Stromal cell of bone marrow (primary cell): ENCODE measurements at regions not wholly inside any gene's neighbourhood (a gene's known extent, or its start where the extent isn't known, plus 50 kb on each side); places are given as distances from the start of the nearest gene placed in this dataset.

ENCODE experiments used
- DNase-seq: peaks from one replicate; pipeline ENCODE4 v3.0.0-alpha.2; 2012; ENCODE audit warnings: low read depth

GRCh38 chr13:30126903-30127428, 180.4 kb downstream of the KATNAL1 start:
- DNase-seq: no peak

GRCh38 chr13:30125422-30126073, 181.8 kb downstream of the KATNAL1 start:
- peak; percentile 81 for DNase-seq

- DNase-seq: no peak
Observed at GRCh38 chr13:30124131-30124768, 183.1 kb downstream of the KATNAL1 start.

- DNase-seq: no peak
Observed at GRCh38 chr13:30123575-30123974, 183.8 kb downstream of the KATNAL1 start.

DNA sequence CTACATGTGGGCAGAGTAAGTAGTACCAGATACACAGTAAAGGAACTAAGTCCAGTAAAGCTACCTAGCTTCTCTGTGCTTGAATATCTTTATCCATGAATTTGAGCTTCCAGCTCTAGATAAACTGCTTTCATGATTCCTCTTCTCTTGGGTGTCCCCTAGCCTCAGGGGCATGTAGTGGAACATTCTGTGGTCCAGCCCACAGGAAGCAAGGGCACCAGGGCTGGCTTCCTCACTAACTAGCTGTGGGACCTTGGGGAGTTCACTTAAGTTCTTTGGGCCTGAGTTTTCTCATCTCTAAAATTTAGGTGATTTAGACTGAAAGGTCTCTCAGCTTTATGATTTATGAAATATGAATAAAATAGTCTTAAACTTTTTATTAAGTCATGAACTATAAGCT, 185.7 kb downstream of the KATNAL1 start:
- no peak for DNase-seq

- no peak for DNase-seq
Observed at GRCh38 chr13:30121244-30121643, 186.1 kb downstream of the KATNAL1 start.

- no peak for DNase-seq
Observed at GRCh38 chr13:30120133-30120822, 187.1 kb downstream of the KATNAL1 start.

DNA sequence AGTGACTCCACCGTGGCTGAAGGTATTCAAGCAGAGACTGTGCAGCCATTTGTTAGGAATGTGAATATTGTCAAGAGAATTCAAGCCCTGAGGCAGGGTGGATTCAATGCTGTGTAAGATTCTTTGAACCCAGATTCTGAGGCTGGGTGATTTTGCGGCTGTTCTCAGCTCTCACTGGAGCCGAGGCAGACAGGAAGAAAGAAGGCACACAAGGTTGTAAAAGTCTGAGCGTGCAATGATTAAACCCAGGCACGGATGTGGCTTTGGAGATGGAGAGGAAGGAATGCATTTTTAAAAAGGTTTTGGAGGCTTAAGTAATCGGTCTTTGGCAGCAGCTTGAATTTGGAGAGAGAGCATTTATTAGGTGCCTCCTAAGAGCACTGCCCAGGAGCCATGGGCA, 187.9 kb downstream of the KATNAL1 start:
- peak; percentile 67 for DNase-seq

GRCh38 chr13:30116379-30116778, 191.0 kb downstream of the KATNAL1 start:
- no peak for DNase-seq

- no peak for DNase-seq
Observed at GRCh38 chr13:30115257-30115600, 192.1 kb downstream of the KATNAL1 start.

DNA sequence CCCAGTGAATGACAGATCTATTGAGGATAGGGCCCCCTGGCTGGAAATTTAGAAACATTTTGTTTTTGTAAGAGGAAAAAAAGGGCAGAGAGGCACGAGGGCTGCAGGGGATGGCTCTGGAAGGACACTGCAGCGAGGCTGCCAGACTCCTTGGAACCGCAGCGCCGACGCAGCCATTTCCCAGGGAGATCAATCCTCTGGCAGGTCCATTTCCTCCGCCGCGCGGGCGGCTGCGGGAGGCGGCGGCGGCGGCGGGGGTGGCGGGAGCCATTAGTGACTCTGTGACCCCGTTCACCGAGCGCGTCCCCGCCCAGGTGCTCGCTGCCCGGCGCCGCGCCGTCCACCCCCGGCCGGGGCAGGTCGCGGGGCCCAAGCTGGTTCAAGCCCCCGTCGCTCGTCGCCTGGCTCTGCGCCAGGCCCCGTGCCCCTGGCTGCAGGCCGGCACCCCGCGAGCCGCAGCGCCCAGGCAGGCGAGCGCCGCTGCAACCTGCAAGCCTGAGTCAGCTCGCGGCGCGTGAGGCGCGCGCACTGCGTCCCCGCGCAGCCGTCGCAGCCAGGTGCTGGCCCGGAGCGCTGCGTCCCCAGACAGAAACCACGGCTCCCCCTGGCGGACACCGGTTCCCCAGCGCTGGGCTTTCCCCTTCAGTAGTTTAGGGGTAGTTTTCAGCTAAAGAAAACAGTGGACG, 192.6 kb downstream of the KATNAL1 start:
- DNase-seq: no peak

GRCh38 chr13:30113983-30114570, 193.3 kb downstream of the KATNAL1 start:
- DNase-seq: no peak

- no peak for DNase-seq
Observed at GRCh38 chr13:30113551-30113950, 193.8 kb downstream of the KATNAL1 start.

DNA sequence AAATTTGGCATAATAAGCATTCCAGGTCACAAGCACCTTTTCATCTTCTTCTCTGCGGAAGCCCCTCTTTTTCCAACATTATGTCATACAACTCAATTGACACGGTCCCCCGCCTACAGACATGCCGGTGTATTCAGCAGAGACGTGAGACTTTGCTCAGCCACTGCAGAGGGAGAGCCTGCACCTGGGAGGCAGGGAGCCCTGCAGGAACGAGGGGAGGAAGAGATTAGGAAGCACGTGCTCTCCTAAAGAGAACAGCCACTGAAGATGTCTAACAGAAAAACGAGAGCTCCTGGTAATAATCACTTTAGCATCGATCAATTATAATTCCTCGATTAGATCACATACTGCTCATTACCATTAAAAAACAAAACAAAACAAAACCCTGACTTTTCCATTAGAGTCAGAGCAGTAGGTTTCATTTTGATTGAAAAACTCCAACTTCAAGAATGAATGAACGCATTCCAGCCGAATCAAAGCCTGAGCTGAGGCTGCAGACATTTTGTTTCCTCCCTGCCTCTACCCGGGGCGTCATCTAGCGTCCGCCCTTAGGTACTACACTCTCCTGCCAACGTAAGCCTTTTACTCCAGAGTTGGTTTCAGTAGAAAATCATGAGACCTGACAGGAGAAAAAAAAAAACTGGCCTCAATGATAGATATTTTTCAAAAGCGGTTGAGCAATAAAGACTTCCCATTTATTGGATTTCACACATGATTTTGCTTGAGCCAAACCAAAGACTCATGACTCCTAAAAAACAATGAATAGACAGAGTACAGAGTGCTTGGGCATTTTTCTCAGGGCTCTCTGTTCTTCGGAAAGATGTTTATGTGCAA, 194.5 kb downstream of the KATNAL1 start:
- DNase-seq: peak; percentile 93

- no peak for DNase-seq
Observed at GRCh38 chr13:30111810-30112209, 195.5 kb downstream of the KATNAL1 start.

DNA sequence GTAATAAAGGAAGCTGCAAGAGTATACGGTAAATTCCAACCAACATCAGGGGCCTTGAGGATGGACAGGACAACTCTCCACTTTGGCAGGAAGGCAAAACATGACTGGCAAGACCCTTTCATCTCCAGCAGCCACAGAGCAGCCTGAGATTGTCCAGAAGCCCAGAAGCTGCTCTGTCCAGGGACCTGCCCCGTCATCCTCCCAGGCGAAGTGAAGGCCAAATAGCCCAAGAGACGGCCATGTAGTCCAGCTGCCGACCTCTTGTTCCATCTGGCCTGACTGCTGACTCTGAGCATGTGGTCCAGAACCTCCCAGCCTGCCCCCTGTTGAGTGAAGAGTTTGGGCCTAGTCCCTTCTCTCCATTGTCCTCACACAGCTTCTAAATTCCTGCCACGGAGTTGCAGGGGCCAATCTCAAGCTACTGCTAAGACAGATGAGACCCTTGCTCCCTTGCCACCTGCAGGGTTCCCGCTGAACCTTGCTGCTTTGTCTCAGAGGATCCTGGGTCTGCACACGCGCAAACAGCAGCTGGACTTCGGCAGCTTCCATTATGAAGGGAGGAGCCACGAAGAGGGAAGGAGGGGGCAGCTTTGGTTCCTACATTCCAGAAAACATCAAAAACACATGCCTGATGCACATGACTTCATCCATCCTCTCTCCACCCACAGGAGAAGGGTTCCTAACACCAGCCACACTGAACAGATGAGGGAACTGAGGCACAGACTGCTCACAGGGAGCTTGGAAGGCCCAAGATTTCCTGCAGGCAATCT, 196.9 kb downstream of the KATNAL1 start:
- DNase-seq: no peak

DNA sequence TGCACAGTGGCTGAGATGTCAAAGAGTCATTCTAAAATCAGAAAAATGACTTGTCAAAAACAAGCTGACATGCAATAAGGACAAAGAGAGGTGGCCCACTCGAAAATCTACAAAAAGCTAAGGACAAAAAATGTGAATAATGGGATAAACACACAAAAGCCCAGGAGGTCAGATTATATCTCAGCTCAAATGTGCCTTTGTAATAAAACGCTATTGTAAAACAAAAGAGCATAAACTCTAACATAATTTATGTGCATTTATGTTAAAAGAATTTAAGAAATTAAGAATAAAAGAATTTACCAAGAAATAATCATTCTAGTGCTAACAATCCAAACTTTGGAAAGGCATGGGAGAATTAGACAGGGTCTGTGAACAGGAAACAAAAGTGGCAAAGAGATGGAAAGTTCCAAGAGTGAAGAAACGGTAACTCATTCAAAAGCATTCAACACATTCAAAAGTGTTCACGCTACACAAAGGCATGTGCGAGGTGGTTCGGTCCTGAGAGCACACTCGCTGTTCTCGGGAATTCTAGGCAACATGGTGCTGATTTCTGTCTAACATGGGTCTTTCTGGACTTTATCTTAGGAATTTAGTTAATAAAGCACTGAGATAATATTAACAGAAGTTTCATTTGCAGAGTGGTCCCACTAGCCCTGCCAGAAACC, 197.7 kb downstream of the KATNAL1 start:
- DNase-seq: no peak

DNA sequence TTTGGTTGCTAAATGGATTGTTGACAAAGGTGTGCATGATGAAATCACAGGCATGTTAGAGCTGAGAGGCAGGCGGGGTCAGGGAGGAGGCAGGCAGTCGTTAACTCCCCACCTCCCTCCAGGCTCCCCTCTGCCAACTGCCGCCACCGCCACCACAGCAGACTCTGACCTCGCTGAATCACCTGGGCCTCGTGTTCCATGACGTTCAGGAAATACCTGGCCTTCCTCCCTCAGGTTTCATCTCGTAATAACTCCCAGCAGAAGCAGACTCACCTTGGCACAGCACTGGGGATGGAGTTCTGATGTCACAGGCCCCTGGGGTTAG, 198.5 kb downstream of the KATNAL1 start:
- DNase-seq: no peak

- DNase-seq: no peak
Observed at GRCh38 chr13:30108216-30108912, 199.0 kb downstream of the KATNAL1 start.
